Body of pancreas (tissue), 4 donors: ENCODE measurements at regions not wholly inside any gene's neighbourhood (a gene's known extent, or its start where the extent isn't known, plus 50 kb on each side); places are given as distances from the start of the nearest gene placed in this dataset.

Experiments
- CTCF ChIP-seq, 7 experiments: fragments of 450-650 bp in 4 of 7; fragments of 200-600 bp in 3 of 7; sonication (generic) in 3 of 7; IDR thresholded peaks; one replicate each; pipeline ENCODE4 v1.5.1; 2016 to 2019; ENCODE audit warnings: antibody characterized with exemption in 7 of 7
- POLR2A ChIP-seq, 3 donors: fragments of 450-650 bp; IDR thresholded peaks; one replicate each; pipeline ENCODE4 v1.6.1; 2016; ENCODE audit warnings: antibody characterized with exemption in 3 of 3, mild to moderate bottlenecking in 2 of 3

- TF ChIP-seq POLR2A (IDR thresholded peaks at IDR 0.05) (no peak), CTCF (IDR thresholded peaks at IDR 0.05) (no peak)
Observed at GRCh38 chr9:94480205-94480604, 74.7 kb upstream of the PCAT7 start.
